DND-41 (cell line): ENCODE measurements at regions not wholly inside any gene's neighbourhood (a gene's known extent, or its start where the extent isn't known, plus 50 kb on each side); places are given as distances from the start of the nearest gene placed in this dataset.

Source experiments
- ATAC-seq: fragments of 200-7000 bp; cut with Tn5 transposase; 3 replicates; pipeline ENCODE4 v1.9.1; 2021; ENCODE audit warnings: low read depth; ENCODE audit not compliant: insufficient read depth
- DNase-seq: peaks from one replicate; pipeline ENCODE4 v3.0.0-alpha.2; 2020
- H2AFZ ChIP-seq: 2 replicates; pipeline ENCODE4 v1.6.0; 2012; ENCODE audit warnings: low read depth, low read length
- H3K27ac ChIP-seq: 2 replicates; pipeline ENCODE4 v1.5.1; 2012; ENCODE audit warnings: low read length, inconsistent platforms
- H3K27me3 ChIP-seq: fragments of 200-600 bp; sonication (generic); 2 replicates; pipeline ENCODE4 v1.6.0; 2012; ENCODE audit warnings: low read length, mild to moderate bottlenecking, inconsistent platforms; ENCODE audit not compliant: insufficient read depth, poor library complexity
- H3K36me3 ChIP-seq: 2 replicates; pipeline ENCODE4 v1.5.1; 2012; ENCODE audit warnings: low read length, inconsistent platforms; ENCODE audit not compliant: insufficient read depth
- H3K4me1 ChIP-seq: 2 replicates; pipeline ENCODE4 v1.5.1; 2012; ENCODE audit warnings: mild to moderate bottlenecking, low read length; ENCODE audit not compliant: insufficient read depth
- H3K4me2 ChIP-seq: 2 replicates; pipeline ENCODE4 v1.6.0; 2012; ENCODE audit warnings: mild to moderate bottlenecking, moderate library complexity, low read length, inconsistent platforms; ENCODE audit not compliant: insufficient read depth
- H3K4me3 ChIP-seq, 2 experiments: fragments of 200-600 bp in 1 of 2; shearing (Covaris generic) in 1 of 2; 2 replicates each; pipeline ENCODE4 v1.5.1; 2012 to 2016; ENCODE audit warnings: inconsistent platforms in 2 of 2, low read length in 2 of 2, mild to moderate bottlenecking in 2 of 2, low read depth in 1 of 2, moderate library complexity in 1 of 2
- H3K79me2 ChIP-seq: 2 replicates; pipeline ENCODE4 v1.6.0; 2012; ENCODE audit warnings: low read length, inconsistent platforms; ENCODE audit not compliant: insufficient read depth
- H3K9ac ChIP-seq: 2 replicates; pipeline ENCODE4 v1.6.0; 2012; ENCODE audit warnings: low read depth, mild to moderate bottlenecking, inconsistent platforms, low read length, moderate library complexity
- H3K9me3 ChIP-seq: 2 replicates; pipeline ENCODE4 v1.5.1; 2012; ENCODE audit warnings: low read length, moderate library complexity, mild to moderate bottlenecking, inconsistent platforms; ENCODE audit not compliant: insufficient read depth, severe bottlenecking
- H4K20me1 ChIP-seq: 2 replicates; pipeline ENCODE4 v1.6.0; 2012; ENCODE audit warnings: low read length; ENCODE audit not compliant: insufficient read depth
- CTCF ChIP-seq: IDR thresholded peaks from 2 replicates; pipeline ENCODE4 v1.5.1; 2012; ENCODE audit warnings: borderline replicate concordance, low read length, moderate library complexity, mild to moderate bottlenecking; ENCODE audit not compliant: poor library complexity, severe bottlenecking; ENCODE audit errors: extremely low read depth
- EZH2 ChIP-seq: IDR thresholded peaks from 3 replicates; pipeline ENCODE4 v1.6.1; 2012; ENCODE audit warnings: borderline replicate concordance, low read depth, mild to moderate bottlenecking, moderate library complexity, low read length, inconsistent platforms; ENCODE audit not compliant: severe bottlenecking

- Histone ChIP-seq H3K36me3 (no peaks in the 10 kb centered on the region), H3K79me2 (no peaks in the 10 kb centered on the region), H3K4me2 (no peak overlapping the region), H3K4me3 (no peak overlapping the region), H2AFZ (no peak overlapping the region), H3K9ac (no peak overlapping the region), H3K27ac (no peak overlapping the region), H3K9me3 (no peaks in the 10 kb centered on the region), H3K27me3 (no peaks in the 10 kb centered on the region), H4K20me1 (no peaks in the 10 kb centered on the region), H3K4me1 (no peaks in the 10 kb centered on the region)
- TF ChIP-seq CTCF (no peak), EZH2 (no peak)
- DNase-seq: no peak
- no peak for ATAC-seq
Measured at GRCh38 chr16:64586781-64587180, 535.1 kb downstream of the CDH11 start.

GRCh38 chr16:64585367-64585766 is 536.5 kb downstream of the CDH11 start:
- Histone ChIP-seq H3K4me3 (no peak overlapping the region), H3K9ac (no peak overlapping the region), H3K9me3 (no peaks in the 10 kb centered on the region), H3K27me3 (no peaks in the 10 kb centered on the region), H2AFZ (no peak overlapping the region), H3K27ac (no peak overlapping the region), H3K4me2 (no peak overlapping the region), H3K36me3 (no peaks in the 10 kb centered on the region), H3K4me1 (no peaks in the 10 kb centered on the region), H3K79me2 (no peaks in the 10 kb centered on the region), H4K20me1 (no peaks in the 10 kb centered on the region)
- TF ChIP-seq CTCF (no peak), EZH2 (no peak)
- DNase-seq (no peak), ATAC-seq (no peak)

- Histone ChIP-seq H3K4me3 (no peak overlapping the region), H3K4me1 (no peaks in the 10 kb centered on the region), H3K9ac (no peak overlapping the region), H3K36me3 (no peaks in the 10 kb centered on the region), H3K79me2 (no peaks in the 10 kb centered on the region), H3K9me3 (no peaks in the 10 kb centered on the region), H3K4me2 (no peak overlapping the region), H3K27ac (no peak overlapping the region), H3K27me3 (no peaks in the 10 kb centered on the region), H2AFZ (no peak overlapping the region), H4K20me1 (no peaks in the 10 kb centered on the region)
- DNase-seq: no peak
- ATAC-seq: no peak
- TF ChIP-seq EZH2 (no peak), CTCF (no peak)
Measured at GRCh38 chr16:64580558-64580957, 541.3 kb downstream of the CDH11 start.

GRCh38 chr16:64579712-64580111 is 542.2 kb downstream of the CDH11 start:
- ATAC-seq (no peak), DNase-seq (no peak)
- Histone ChIP-seq H3K4me3 (no peak overlapping the region), H3K36me3 (no peaks in the 10 kb centered on the region), H2AFZ (no peak overlapping the region), H4K20me1 (no peaks in the 10 kb centered on the region), H3K27ac (no peak overlapping the region), H3K4me2 (no peak overlapping the region), H3K27me3 (no peaks in the 10 kb centered on the region), H3K4me1 (no peaks in the 10 kb centered on the region), H3K9me3 (no peaks in the 10 kb centered on the region), H3K9ac (no peak overlapping the region), H3K79me2 (no peaks in the 10 kb centered on the region)
- no peak for TF ChIP-seq EZH2
- TF ChIP-seq CTCF: no peak
